Endothelial cell of umbilical vein (primary cell): ENCODE measurements at regions not wholly inside any gene's neighbourhood (a gene's known extent, or its start where the extent isn't known, plus 50 kb on each side); places are given as distances from the start of the nearest gene placed in this dataset.

Experiments used
- BruUV-seq: library from RNA; stranded (reverse); fragments of 400-500 nt; replicated peaks from 2 replicates; lab custom pipeline; 2021; lab: Mats Ljungman, UMichigan
- CTCF ChIA-PET: fragments of 300-600, 350-600 bp; sonication (Branson Sonifier 250); formaldehyde crosslinking; loops from one replicate; lab custom pipeline; 2021; ENCODE audit warnings: antibody characterized with exemption, inconsistent platforms; lab: Charles Lee
- POLR2A ChIA-PET: fragments of 300-600, 350-600 bp; sonication (Branson Sonifier 250); formaldehyde crosslinking; loops from one replicate; lab custom pipeline; 2021; ENCODE audit warnings: antibody characterized with exemption, inconsistent platforms; lab: Charles Lee
- DNase-seq: peaks from one replicate; pipeline ENCODE4 v3.0.0-alpha.2; 2011; ENCODE audit warnings: low read depth, low spot score
- FAIRE-seq: peaks from 2 replicates; lab custom pipeline; 2011; peaks lifted over from hg19 to GRCh38; lab: Jason Lieb, UNC
- H2AFZ ChIP-seq: 2 replicates; pipeline ENCODE4 v1.6.0; 2012; ENCODE audit warnings: low read depth, low read length, control low read depth, inconsistent platforms
- H3K27ac ChIP-seq: 2 replicates; pipeline ENCODE4 v1.5.1; 2011; ENCODE audit warnings: low read depth, mild to moderate bottlenecking, control low read depth, low read length, moderate library complexity; ENCODE audit not compliant: insufficient read depth
- H3K27me3 ChIP-seq, 2 experiments: 2 replicates each; pipeline versions ENCODE4 v1.6.0 to v1.6.1; 2011; ENCODE audit warnings: low read length in 2 of 2, mixed read lengths in 1 of 2; ENCODE audit not compliant: control insufficient read depth in 2 of 2, insufficient read depth in 2 of 2
- H3K36me3 ChIP-seq, 2 experiments: 2 replicates in 1 of 2; 3 replicates in 1 of 2; pipeline ENCODE4 v1.5.1; 2011; ENCODE audit warnings: low read length in 2 of 2, mild to moderate bottlenecking in 1 of 2, moderate library complexity in 1 of 2; ENCODE audit not compliant: control insufficient read depth in 2 of 2, insufficient read depth in 2 of 2; ENCODE audit errors: extremely low read depth in 1 of 2
- H3K4me1 ChIP-seq: 3 replicates; pipeline ENCODE4 v1.5.1; 2011; ENCODE audit warnings: mild to moderate bottlenecking, low read length; ENCODE audit not compliant: control insufficient read depth, insufficient read depth; ENCODE audit errors: extremely low read depth
- H3K4me2 ChIP-seq: 2 replicates; pipeline ENCODE4 v1.6.1; 2011; ENCODE audit warnings: low read length, control low read depth, mixed read lengths; ENCODE audit not compliant: insufficient read depth
- H3K4me3 ChIP-seq, 3 experiments: fragments of 200-600 bp in 1 of 3; sonication (generic), shearing (Covaris generic) in 1 of 3; replicated peaks in 1 of 3; 2 replicates each; pipeline ENCODE4 v1.5.1; 2011 to 2016; ENCODE audit warnings: control low read depth in 3 of 3, low read length in 3 of 3, mild to moderate bottlenecking in 2 of 3, inconsistent platforms in 1 of 3, low read depth in 1 of 3, moderate library complexity in 1 of 3; ENCODE audit not compliant: insufficient read depth in 1 of 3
- H3K79me2 ChIP-seq: 2 replicates; pipeline ENCODE4 v1.6.0; 2012; ENCODE audit warnings: low read length, inconsistent platforms; ENCODE audit not compliant: control insufficient read depth, insufficient read depth
- H3K9ac ChIP-seq: replicated peaks from 2 replicates; pipeline ENCODE3; 2011; ENCODE audit warnings: low read length, control low read depth; ENCODE audit not compliant: insufficient read depth; ENCODE audit errors: extremely low read depth
- H3K9me1 ChIP-seq: replicated peaks from 3 replicates; pipeline ENCODE4 v1.6.0; 2011; ENCODE audit warnings: mild to moderate bottlenecking, low read length; ENCODE audit not compliant: control insufficient read depth, insufficient read depth; ENCODE audit errors: extremely low read depth
- H3K9me3 ChIP-seq: replicated peaks from 2 replicates; pipeline ENCODE4 v1.5.1; 2012; ENCODE audit warnings: low read length, inconsistent platforms; ENCODE audit not compliant: control insufficient read depth, insufficient read depth
- H4K20me1 ChIP-seq: replicated peaks from 2 replicates; pipeline ENCODE3; 2011; ENCODE audit warnings: mild to moderate bottlenecking, low read length; ENCODE audit not compliant: control insufficient read depth, insufficient read depth; ENCODE audit errors: extremely low read depth
- CTCF ChIP-seq, 2 donors: IDR thresholded peaks; 1 replicate in 1 of 2; 2 replicates in 1 of 2; pipeline ENCODE4 v1.5.1; 2011; ENCODE audit warnings: low read length in 2 of 2, mild to moderate bottlenecking in 2 of 2, moderate library complexity in 2 of 2, control low read depth in 1 of 2, inconsistent platforms in 1 of 2, low read depth in 1 of 2; ENCODE audit not compliant: insufficient read depth in 1 of 2; ENCODE audit errors: extremely low read depth in 1 of 2
- EZH2 ChIP-seq: IDR thresholded peaks from 2 replicates; pipeline ENCODE4 v1.6.1; 2012; ENCODE audit warnings: borderline replicate concordance, low read depth, mild to moderate bottlenecking, moderate library complexity, low read length, inconsistent platforms; ENCODE audit not compliant: severe bottlenecking
- FOS ChIP-seq: IDR thresholded peaks from 2 replicates; pipeline ENCODE4 v1.6.1; 2011; ENCODE audit warnings: mild to moderate bottlenecking, low read length, moderate library complexity, borderline replicate concordance; ENCODE audit not compliant: insufficient read depth
- GATA2 ChIP-seq: IDR thresholded peaks from 2 replicates; pipeline ENCODE4 v1.7.0; 2011; ENCODE audit warnings: low read depth, mild to moderate bottlenecking, moderate library complexity, mixed read lengths, low read length; ENCODE audit not compliant: insufficient read length, insufficient read depth
- JUN ChIP-seq: IDR thresholded peaks from 2 replicates; pipeline ENCODE4 v1.6.1; 2011; ENCODE audit warnings: borderline replicate concordance, low read depth; ENCODE audit not compliant: insufficient read length, insufficient read depth
- MAX ChIP-seq: IDR thresholded peaks from 2 replicates; pipeline ENCODE4 v1.6.1; 2011; ENCODE audit not compliant: insufficient read depth, insufficient read length
- MYC ChIP-seq: IDR thresholded peaks from one replicate; pipeline ENCODE4 v1.6.1; 2011; ENCODE audit warnings: mild to moderate bottlenecking, low read depth, low read length
- POLR2A ChIP-seq: IDR thresholded peaks from 2 replicates; pipeline ENCODE4 v1.6.1; 2012; ENCODE audit warnings: low read depth, mild to moderate bottlenecking, control low read depth, low read length
- POLR2AphosphoS5 ChIP-seq: IDR thresholded peaks from 2 replicates; pipeline ENCODE4 v1.6.1; 2012; ENCODE audit warnings: low read depth, mild to moderate bottlenecking, control low read depth, low read length, moderate library complexity; ENCODE audit not compliant: insufficient read depth
- dilution Hi-C: fragments of 300-500 bp; cut with MboI; formaldehyde crosslinking; loops from one replicate; pipeline ENCODE4 v1.15.0; 2019; ENCODE audit warnings: low sequenced_read_pairs; ENCODE audit not compliant: extremely low pct_ligation_motif_present
- intact Hi-C: fragments of 100-400 bp; cut with micrococcal nuclease; formaldehyde crosslinking; loops from one replicate; pipeline ENCODE4 v1.10.0; 2022

GRCh38 chr3:63046152-63046551 lies 170.9 kb upstream of the CADPS start:
- ChIA-PET CTCF (no interaction called here), POLR2A (no interaction called here)
- Histone ChIP-seq H3K9me3 (no peaks in the 10 kb centered on the region), H2AFZ (no peak overlapping the region), H3K27ac (no peak overlapping the region), H3K4me3 (no peak overlapping the region), H3K9me1 (no peaks in the 10 kb centered on the region), H3K79me2 (no peaks in the 10 kb centered on the region), H4K20me1 (no peaks in the 10 kb centered on the region), H3K4me1 (no peaks in the 10 kb centered on the region), H3K27me3 (no peaks in the 10 kb centered on the region), H3K9ac (no peak overlapping the region), H3K36me3 (no peaks in the 10 kb centered on the region), H3K4me2 (no peak overlapping the region)
- TF ChIP-seq POLR2A, result no peak
- TF ChIP-seq MYC, result no peak
- TF ChIP-seq MAX, result no peak
- no peak for TF ChIP-seq GATA2
- no peak for TF ChIP-seq JUN
- no peak for TF ChIP-seq POLR2AphosphoS5
- no peak for TF ChIP-seq EZH2
- TF ChIP-seq CTCF (IDR thresholded peaks at IDR 0.05; ENCODE audit: extremely low read depth in 1 of 2, insufficient read depth in 1 of 2, low read depth in 1 of 2, low read length in 2 of 2), result no peak
- no peak for TF ChIP-seq FOS
- no peak for FAIRE-seq
- DNase-seq, result no peak
- dilution Hi-C loops (no loop called here), intact Hi-C loops (no loop called here)
- no TSS peak for BruUV-seq
